ENCODE measurements at regions not wholly inside any gene's neighbourhood (a gene's known extent, or its start where the extent isn't known, plus 50 kb on each side); places are given as distances from the start of the nearest gene placed in this dataset.

DNA sequence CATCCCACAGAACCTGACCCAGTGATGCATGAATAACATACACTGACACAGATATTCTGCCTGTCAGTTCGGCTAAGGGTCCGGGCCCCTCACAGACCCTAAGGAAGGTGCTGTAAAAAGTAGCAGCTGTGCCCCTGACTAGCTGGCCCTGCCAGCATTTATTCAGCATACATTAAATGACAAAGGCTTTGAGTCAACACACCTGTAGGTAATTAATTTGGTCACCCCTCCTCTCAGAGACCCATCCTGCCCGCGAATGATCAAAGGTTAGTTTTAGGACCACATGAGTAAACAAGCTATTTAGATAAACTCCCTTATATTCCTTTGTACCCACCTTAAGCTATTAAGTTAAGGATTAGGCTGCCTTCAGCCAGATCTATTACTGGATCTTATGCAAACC, 429.0 kb upstream of the NWD2 start:
- no peak for DNase-seq (ENCODE audit: low read depth in 2 of 2)

DNA sequence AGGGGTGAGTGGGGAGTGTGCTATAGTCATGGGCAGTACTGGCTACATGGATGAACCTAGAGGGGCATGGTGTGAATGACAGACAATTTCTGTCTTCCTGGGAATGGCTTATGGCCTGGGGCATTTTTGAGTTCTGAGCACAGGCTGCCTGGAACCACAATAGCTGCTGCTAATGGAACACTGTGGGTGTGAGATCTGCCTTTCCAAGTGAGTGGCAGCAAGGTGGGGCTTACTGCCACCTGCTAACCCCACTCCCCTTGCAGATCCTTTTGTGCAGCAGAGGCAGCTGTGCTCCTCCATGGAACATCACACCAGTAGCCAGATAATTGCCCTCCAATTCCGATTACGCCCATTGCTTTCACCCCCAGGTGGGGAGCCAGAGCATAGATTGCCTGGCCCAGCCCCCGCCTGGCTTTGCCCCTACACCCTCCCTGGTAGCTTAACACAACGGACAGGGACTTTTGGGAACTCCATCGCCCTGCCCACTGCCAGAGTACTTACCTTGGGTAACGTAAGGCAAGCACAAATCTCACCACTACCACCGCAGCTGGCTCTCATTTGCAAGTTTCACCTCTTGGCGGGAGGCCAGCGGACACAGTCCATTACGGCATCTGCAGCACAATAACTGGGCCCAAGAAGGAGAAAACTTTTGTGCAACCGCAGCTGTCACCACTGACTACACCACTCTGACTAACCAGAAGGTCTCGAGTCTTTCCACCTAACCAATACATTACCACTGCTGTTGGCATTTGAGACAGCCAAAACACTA, 421.2 kb upstream of the NWD2 start:
- DNase-seq (ENCODE audit: low read depth in 2 of 2): no peak

DNA sequence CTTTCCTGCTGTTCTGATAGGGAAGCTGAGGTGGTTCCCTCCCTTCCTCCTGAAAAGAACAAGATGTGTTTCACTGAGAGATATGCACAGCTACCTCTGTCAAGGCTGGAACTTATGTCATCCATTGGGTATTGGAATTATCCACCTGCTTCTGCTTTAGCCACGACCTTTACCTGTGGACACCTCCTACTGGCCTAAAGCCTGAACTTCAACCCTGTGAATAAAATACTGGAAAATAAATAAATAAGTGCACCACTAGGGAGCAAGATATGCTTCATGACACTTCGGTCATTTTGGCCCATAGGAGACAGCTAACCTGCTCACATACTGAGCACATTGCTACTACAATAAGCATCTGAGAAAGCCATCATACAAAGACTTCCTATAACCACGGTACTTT, 419.9 kb upstream of the NWD2 start:
- DNase-seq (ENCODE audit: low read depth in 2 of 2): no peak

DNA sequence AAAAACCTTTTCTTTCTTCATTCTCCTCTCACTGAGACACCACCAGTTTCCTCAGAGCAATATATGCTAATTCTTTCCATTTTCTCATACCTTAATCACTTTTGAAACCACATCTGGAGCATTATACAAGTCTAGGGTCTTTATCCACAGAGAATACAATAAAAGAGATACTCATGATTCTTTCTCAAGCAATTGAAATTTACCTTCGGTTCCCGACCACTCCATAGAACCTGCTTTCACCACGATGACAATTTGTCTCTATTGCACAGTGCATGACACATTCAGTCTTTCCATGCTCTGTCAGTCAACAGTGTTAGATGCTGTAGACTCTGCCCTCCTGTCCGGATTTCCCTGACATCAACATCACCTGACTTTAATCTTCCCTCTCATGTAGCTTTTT, 409.3 kb upstream of the NWD2 start:
- DNase-seq (ENCODE audit: low read depth in 2 of 2): no peak

DNA sequence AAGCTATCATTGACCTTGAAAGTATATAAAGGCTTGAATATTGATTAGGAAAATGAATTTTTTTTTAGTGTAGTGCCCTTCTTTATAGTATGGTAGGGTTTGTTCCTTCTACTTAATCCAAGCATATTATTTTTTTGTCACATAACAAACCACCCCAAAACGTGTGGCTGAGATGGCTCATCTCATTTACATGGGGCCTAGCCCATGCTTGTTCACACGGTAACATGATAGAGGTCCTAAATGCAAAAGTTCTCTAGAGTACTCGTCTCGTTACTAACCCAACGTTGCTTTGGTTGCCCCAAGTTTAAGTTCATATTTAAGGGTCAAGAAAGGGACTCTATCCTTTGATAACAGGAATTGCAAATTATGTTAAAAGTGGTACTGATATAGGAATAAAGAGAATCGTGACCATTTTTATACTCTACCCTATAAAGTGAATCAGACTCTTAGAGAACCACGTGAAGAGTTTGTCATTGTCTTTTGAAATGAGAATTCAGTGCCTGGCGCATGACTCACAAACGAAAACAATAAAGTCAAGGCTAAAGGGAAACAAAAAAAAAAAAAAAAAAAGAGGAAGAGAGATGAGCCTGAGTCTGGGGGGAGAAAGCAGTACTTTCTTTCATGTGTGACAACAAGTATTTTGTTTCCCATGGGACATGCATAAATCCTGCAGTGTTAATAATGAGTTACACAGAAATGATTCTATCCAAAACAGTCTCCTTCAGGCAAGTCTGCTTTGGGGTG, 402.8 kb upstream of the NWD2 start:
- DNase-seq (ENCODE audit: low read depth in 2 of 2): no peak

DNA sequence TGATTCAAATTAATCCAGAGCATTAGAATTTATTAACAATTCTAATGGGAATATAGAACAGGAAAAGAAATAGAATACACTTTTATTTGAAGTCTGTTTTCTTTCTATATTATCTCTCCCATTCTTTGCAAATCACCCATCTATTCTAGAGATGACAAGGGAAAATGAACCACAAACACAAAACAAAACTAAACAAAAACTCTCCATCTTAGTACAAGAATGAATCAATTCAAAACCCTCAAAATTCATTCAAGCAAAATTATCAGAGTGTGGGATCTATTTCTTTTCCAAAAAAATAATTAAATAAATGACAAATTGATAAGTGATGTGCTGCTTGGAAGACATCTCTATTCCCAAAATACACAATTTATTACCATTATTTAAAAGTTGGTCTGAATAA, 400.1 kb upstream of the NWD2 start:
- no peak for DNase-seq (ENCODE audit: low read depth in 2 of 2)

DNA sequence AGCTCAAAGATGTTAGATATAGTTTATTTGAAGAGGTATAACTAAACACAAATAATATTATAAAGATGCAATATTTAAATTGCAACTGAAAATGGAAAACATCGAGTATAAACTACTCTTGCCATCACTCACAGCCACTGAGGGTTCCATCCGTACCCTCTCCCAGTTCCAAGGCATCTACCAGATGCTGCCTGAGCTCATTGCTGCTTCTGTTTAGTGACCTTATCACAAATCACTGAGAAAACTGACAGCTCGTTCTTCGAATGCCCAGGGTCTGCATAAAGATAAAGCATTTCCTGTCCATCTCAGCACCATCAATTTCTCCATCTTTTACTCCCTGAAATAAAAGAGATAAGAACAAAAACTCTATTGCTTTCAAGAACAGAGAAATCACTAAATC, 391.7 kb upstream of the NWD2 start:
- no peak for DNase-seq (ENCODE audit: low read depth in 2 of 2)

DNA sequence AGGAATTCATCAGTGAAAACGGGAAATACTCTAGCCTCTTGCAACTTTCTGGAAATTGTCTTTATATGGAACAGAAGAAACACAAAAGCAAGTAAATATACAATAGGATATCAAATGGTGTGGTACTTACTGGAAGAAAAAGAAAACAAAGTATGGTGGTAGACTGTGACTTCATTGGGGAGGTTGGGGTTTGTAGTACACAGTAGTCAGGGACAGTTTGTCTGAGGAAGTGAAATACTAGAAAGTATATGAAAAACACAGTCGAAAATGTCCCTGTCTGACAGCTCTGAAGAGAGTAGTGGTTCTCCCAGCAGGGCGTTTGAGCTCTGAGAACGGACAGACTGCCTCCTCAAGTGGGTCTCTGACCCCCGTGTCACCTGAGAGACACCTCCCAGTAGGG, 390.0 kb upstream of the NWD2 start:
- no peak for DNase-seq (ENCODE audit: low read depth in 2 of 2)

DNA sequence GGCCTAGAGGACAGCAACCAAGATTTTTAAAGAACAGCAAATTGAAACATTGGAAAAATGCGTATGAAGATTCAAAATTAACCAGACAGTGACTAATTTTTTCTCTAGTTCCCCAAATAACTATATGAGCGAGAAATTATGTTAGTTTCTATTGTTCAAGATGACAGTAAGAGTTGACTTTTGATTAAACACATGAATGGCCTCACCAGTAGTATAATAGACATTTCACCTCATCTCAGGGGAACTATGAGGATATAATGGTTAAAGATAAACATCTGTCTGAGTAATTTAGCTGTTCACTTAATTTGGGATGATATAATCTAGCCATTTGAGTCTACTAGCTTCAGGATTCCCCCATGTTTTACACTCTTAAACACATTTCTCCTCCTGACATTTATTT, 380.9 kb upstream of the NWD2 start:
- no peak for DNase-seq (ENCODE audit: low read depth in 2 of 2)

DNA sequence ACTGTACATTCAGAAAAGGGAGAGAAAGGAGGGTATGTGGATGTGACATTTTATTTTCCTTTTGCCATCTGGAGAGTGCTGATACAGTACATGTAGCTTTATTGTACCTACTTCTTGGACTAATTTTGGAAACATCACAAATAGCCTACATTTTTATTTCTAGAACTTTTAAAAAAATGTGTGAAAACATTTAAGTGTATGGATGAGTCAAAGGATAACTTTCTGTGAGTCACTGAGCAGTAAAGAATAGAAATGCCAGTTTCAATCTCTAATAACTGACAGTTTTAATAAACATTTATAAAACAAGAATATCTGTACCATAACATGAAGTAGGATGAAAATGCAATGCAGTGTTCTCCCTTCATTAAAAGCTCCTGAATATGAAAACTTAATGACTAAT, 374.4 kb upstream of the NWD2 start:
- DNase-seq (ENCODE audit: low read depth in 2 of 2): no peak

DNA sequence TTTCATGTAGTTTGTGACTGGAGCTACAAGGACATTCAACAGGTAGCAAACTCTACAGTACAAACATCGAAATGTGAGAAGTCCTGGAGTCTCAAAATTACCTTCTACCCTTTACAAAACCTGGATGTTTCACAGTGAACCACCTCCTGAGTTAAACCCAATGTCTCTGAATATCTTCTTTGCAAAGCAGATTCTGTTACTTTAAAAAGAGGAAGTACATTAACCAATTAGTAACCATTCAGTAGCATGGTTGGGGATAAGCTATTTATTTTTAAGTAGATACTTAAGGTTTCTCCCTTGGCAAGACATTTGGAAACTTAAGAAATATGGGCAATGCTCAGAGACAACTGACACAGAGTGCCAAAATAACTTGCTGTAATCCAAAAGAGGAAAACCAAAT, 371.9 kb upstream of the NWD2 start:
- DNase-seq (ENCODE audit: low read depth in 2 of 2): no peak

DNA sequence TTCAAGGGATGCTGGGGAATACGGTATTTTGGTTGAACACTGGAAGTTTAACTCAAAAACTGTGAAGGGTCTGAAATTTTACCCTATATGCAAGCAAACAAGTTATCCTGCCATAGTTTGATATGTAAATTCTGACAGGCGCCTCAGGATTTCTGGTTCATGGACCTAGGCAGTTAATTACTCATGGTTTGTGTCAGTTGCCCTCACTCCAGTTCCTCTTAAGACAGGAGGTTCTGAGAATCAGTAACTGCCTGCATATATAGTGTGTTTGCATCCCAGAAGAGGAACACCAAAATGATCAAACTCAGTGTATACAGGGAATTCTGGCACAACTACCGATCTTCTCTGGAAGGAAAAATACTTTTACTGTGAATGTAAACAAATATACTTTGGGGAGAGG, 360.4 kb upstream of the NWD2 start:
- no peak for DNase-seq (ENCODE audit: low read depth in 2 of 2)

DNA sequence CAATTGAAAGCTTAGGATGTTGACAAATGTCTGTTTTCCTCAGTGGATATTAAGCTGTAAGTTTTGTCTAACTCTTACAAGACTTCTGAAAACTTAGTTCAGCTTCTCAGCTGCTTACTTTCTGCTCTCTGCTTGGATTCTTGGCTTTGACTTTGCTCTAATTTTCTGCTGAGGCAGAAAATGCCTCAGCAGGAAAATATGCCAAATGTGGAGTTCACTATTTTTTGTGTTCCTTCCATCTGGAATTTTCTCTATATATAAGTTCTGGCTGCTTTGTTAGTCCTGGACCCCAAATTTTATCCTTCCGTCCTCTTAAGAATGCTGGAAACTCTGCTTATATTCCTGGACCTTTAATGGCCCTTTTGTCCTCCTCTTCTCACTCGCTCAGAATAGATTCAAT, 352.6 kb upstream of the NWD2 start:
- DNase-seq (ENCODE audit: low read depth in 2 of 2): no peak

DNA sequence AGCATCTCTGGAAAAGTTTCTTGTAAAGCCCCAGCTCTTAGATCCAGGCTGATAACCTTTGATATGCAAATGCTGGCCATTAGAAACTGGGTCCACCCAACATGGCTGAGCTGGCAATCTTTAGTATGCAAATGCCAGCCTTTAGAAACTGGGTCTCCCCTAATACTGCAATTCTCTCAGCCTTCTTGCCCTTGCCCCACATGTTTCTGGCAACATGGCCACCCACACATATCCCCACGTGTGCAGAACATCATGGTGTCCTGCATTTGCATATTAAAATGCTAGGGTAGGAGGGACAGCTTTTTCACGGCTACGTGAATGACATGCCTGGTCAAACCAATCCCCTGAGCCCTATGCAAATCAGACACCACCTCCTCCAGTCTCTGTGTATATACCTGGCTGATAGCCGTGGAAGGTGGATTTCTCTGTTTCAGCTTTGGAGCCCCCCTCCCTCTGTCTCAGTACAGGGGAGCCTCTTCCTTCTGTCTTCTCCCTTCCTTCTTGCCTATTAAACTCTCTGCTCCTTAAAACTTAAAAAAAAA, 344.0 kb upstream of the NWD2 start:
- no peak for DNase-seq (ENCODE audit: low read depth in 2 of 2)

DNA sequence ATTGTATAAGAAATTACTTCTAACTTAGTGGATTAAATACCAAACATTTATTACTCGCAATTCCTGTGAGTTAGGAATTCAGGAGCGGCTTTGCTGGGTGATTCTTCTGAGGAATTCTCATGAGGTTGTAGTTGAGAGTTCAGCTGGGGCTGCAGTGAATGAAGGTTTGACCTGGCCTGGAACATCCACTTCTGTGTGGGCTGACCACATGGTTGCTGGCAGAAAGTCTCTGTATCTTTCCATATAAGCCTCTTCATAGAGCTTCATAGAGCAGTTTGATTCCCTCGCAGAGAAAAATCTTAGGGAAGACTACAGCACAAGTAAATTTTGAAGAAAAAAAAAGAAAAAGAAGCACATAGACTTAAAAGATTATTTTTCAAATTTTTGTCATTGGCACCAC, 339.7 kb upstream of the NWD2 start:
- DNase-seq (ENCODE audit: low read depth in 2 of 2): no peak

DNA sequence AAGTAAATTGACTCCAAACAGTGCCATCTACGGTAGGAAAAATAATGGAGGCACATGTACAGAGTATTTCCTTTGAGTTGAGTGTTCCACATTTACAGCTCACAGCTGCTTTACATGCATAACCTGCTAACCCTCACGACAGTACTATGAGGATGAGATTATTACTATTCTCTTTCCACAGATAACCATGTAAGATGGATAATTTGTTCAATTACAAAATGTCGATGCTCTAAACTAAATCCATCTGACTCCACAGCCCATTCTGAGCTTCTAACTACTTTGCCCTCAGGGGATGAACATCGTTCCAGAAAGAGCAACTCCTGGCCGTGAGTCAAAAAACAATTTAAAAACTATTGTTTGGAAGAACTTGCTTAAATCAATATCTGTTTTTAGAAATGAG, 330.4 kb upstream of the NWD2 start:
- no peak for DNase-seq (ENCODE audit: low read depth in 2 of 2)

DNA sequence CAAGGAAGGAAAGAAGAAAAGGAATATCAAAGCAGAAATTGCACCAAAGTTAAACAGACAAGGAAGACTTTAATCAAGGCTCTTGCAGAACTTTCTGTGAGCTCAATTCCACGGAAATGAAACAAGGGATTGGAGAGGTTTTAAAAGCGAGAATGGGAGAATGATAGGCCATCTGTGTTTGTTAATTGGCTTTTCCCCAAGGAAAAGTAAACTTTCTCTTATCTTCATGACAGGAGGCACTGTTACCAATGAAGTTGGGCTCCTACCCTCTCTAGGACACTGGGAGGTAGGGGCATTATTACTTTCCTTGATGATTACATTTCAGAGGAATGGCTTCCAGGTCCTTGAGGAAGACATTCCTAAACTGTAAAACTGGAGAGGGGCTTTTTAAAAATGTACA, 328.8 kb upstream of the NWD2 start:
- no peak for DNase-seq (ENCODE audit: low read depth in 2 of 2)

DNA sequence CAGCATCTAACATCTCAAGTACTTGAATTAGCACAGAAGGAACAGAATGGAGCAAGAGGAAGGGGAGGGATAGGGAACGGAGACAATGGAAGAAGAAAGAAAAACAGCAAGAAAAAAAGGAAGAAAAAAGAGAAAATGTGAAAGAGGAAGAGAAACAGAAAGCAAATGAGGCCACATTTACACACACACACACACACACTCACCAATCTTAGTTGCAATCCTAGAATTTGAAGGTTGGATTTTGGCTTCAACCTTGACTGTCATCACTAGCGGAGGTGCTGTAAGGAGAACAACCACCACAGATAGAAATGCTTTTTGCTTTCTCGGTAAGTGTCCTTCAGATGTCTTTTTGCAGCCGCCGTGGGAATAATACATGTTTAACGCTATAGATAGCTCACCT, 327.1 kb upstream of the NWD2 start:
- no peak for DNase-seq (ENCODE audit: low read depth in 2 of 2)

DNA sequence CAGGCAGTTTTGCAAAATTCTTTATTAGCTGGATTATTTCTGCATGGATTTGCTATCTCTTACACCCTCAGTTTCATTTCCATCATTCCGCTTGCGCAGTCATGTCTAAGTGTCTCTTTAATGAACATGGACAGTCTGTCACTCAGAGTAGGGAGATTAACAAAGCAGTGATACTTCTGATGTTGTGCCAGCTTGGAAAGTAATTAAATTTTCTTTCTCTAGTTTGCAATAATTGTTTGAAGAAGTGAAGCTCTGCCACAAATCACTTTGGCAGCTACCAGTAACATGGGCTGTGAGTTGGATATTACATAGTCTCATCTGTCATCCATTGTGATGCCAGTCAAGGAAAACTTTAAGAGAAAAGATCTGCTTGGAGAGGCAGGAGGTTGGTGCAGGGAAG, 324.8 kb upstream of the NWD2 start:
- DNase-seq (ENCODE audit: low read depth in 2 of 2): no peak

DNA sequence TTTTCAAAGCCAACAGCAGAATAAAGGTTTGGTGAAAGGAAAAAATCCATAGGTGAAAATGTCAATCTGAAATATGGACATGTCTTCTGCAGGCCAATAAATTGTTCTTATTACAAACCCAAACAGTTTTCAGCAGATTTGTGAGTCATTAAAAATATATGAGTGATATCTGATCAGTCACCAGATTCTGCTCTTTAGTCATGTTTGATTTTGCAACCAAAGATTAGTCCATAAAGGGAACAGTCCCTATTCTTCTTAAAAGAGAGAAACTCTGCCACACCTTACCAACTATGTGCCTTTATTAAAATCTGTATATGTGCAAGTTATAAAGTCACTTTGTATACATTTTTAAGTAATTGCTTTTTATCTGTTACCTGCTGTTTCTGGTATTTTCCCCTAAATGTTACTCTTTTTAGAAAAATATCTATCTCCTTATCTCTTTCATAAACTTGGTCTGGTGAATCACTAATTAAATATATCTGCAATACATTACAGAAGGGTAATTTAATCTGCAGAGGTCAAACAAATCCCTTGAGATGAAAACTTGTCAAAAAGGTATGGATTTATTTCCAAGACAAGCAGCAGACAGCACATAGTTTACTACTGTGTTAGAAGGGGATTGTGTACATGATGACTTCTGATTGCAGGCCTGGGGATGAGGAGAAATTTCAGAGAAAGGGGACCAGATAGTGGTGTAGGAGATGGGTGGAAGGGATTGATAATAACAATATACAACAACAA, 322.9 kb upstream of the NWD2 start:
- no peak for DNase-seq (ENCODE audit: low read depth in 2 of 2)

DNA sequence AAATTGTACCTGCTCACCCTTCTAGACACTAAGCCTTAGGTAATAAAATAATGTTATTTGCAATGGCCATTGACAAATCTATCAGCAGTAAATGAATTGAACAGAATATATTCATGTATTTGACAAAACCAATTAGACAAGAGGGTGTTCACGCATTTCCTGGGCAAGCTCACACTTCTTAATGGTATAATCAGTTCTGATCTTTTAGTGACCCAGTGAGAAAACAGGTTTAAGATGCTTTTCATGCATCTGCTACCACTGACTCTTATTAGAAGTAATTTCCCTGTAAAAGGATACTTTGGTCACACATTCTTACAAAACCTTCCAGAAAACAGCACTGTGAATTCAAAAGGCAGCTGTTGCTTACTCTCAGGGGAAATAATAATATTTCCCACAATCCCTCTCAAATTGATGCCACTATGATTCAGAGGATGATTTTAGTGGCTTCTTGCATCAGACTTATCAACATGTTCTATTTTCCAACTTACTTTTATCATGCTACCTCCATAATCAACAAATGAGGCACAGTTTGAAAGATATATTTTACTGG, 313.9 kb upstream of the NWD2 start:
- no peak for DNase-seq (ENCODE audit: low read depth in 2 of 2)

DNA sequence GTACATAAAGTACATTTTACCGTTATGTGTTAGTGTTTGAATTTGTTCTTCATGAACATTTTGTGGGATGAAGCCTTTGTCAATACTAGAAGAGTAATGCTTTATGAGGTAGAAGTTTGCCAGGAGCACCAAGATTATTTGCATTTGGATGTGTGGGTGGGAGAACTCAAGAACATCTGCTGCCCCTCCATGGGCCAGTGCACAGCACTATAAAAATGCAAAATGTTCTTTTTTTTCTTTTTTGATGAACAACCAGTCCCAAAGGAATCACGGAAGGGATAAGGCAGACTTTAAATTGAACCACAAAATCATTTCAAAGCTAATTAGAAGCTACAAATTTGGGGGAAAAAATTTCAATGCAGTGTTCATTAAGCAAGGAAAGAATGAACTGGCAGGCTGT, 300.3 kb upstream of the NWD2 start:
- DNase-seq (ENCODE audit: low read depth in 2 of 2): no peak
